Neural cell (in vitro differentiated cells): ENCODE measurements at regions not wholly inside any gene's neighbourhood (a gene's known extent, or its start where the extent isn't known, plus 50 kb on each side); places are given as distances from the start of the nearest gene placed in this dataset.

Source experiments
- H2AFZ ChIP-seq: fragments of 200-600, 300-800 bp; sonication (generic), shearing (Covaris generic); 2 replicates; pipeline ENCODE4 v1.6.0; 2014; ENCODE audit warnings: low read depth, mild to moderate bottlenecking, antibody characterized with exemption, low read length, moderate library complexity
- H3F3A ChIP-seq: fragments of 200-600 bp; shearing (Covaris generic); 2 replicates; pipeline ENCODE4 v1.6.1; 2016; ENCODE audit warnings: mild to moderate bottlenecking, moderate library complexity, mixed read lengths, antibody characterized with exemption, low read length; ENCODE audit not compliant: insufficient read depth, poor library complexity, severe bottlenecking
- H3K27ac ChIP-seq: fragments of 200-600, 300-800 bp; sonication (generic), shearing (Covaris generic); 2 replicates; pipeline ENCODE4 v1.5.1; 2014; ENCODE audit warnings: mild to moderate bottlenecking, low read length, moderate library complexity
- H3K27me3 ChIP-seq: fragments of 300-800, 200-600 bp; sonication (generic), shearing (Covaris generic); 2 replicates; pipeline ENCODE4 v1.6.0; 2014; ENCODE audit warnings: mild to moderate bottlenecking, low read depth, low read length, moderate library complexity; ENCODE audit not compliant: insufficient read depth
- H3K36me3 ChIP-seq: fragments of 300-800, 200-600 bp; sonication (generic), shearing (Covaris generic); 2 replicates; pipeline ENCODE4 v1.5.1; 2014; ENCODE audit warnings: mild to moderate bottlenecking, antibody characterized with exemption, low read length, moderate library complexity; ENCODE audit not compliant: insufficient read depth
- H3K4me2 ChIP-seq: fragments of 300-800, 200-600 bp; sonication (generic), shearing (Covaris generic); 2 replicates; pipeline ENCODE4 v1.6.0; 2014; ENCODE audit warnings: mild to moderate bottlenecking, low read length
- H3K4me3 ChIP-seq: fragments of 300-800, 200-600 bp; sonication (generic), shearing (Covaris generic); 2 replicates; pipeline ENCODE4 v1.5.1; 2014; ENCODE audit warnings: mild to moderate bottlenecking, low read length, moderate library complexity
- H3K79me2 ChIP-seq: fragments of 200-600 bp; shearing (Covaris generic); replicated peaks from 2 replicates; pipeline ENCODE4 v1.6.0; 2014; ENCODE audit warnings: mild to moderate bottlenecking, low read length, moderate library complexity; ENCODE audit not compliant: insufficient read depth
- H3K9ac ChIP-seq: fragments of 300-800, 200-600 bp; sonication (generic), shearing (Covaris generic); 2 replicates; pipeline ENCODE4 v1.6.1; 2016; ENCODE audit warnings: mild to moderate bottlenecking, low read length, mixed read lengths
- H3K9me2 ChIP-seq: fragments of 200-600 bp; shearing (Covaris generic); 2 replicates; pipeline ENCODE4 v1.6.1; 2016; ENCODE audit warnings: mild to moderate bottlenecking, low read length, mixed read lengths; ENCODE audit not compliant: insufficient read depth
- H3K9me3 ChIP-seq: fragments of 200-600, 300-800 bp; sonication (generic), shearing (Covaris generic); 2 replicates; pipeline ENCODE4 v1.6.1; 2016; ENCODE audit warnings: mild to moderate bottlenecking, mixed run types, low read length, moderate library complexity, mixed read lengths
- H4K20me1 ChIP-seq: fragments of 200-600 bp; shearing (Covaris generic); 2 replicates; pipeline ENCODE4 v1.6.1; 2016; ENCODE audit warnings: mild to moderate bottlenecking, mixed run types; ENCODE audit not compliant: insufficient read depth
- CTCF ChIP-seq: fragments of 450-650 bp; IDR thresholded peaks from 2 replicates; pipeline ENCODE4 v1.5.1; 2014; ENCODE audit warnings: antibody characterized with exemption, mild to moderate bottlenecking, moderate library complexity; ENCODE audit not compliant: poor library complexity, severe bottlenecking
- EP300 ChIP-seq: fragments of 450-650 bp; conservative IDR thresholded peaks from 2 replicates; pipeline ENCODE4 v1.6.1; 2014; ENCODE audit warnings: antibody characterized with exemption, mild to moderate bottlenecking, moderate library complexity; ENCODE audit not compliant: poor library complexity, severe bottlenecking
- EZH2 ChIP-seq: fragments of 200-600, 300-800 bp; shearing (Covaris generic), sonication (generic); IDR thresholded peaks from 2 replicates; pipeline ENCODE4 v1.6.1; 2014; ENCODE audit warnings: antibody characterized with exemption, low read length, borderline replicate concordance, mild to moderate bottlenecking; ENCODE audit not compliant: insufficient read depth, poor library complexity, severe bottlenecking
- MXI1 ChIP-seq: fragments of 450-650 bp; conservative IDR thresholded peaks from 2 replicates; pipeline ENCODE4 v1.6.1; 2014; ENCODE audit warnings: antibody characterized with exemption, mild to moderate bottlenecking; ENCODE audit not compliant: poor library complexity, severe bottlenecking
- POLR2AphosphoS5 ChIP-seq: IDR thresholded peaks from 2 replicates; pipeline ENCODE4 v1.6.1; 2012
- RAD21 ChIP-seq: fragments of 450-650 bp; conservative IDR thresholded peaks from 2 replicates; pipeline ENCODE4 v1.6.1; 2014; ENCODE audit warnings: antibody characterized with exemption, mild to moderate bottlenecking, moderate library complexity
- REST ChIP-seq: IDR thresholded peaks from 2 replicates; pipeline ENCODE4 v1.6.1; 2012; ENCODE audit warnings: borderline replicate concordance
- SMC3 ChIP-seq: fragments of 450-650 bp; conservative IDR thresholded peaks from 2 replicates; pipeline ENCODE4 v1.6.1; 2014; ENCODE audit warnings: antibody characterized with exemption, mild to moderate bottlenecking, moderate library complexity; ENCODE audit not compliant: poor library complexity
- TAF1 ChIP-seq: IDR thresholded peaks from 2 replicates; pipeline ENCODE4 v1.6.1; 2012; ENCODE audit warnings: low read depth

- no peaks in the 10 kb centered on the region for H3K9me2 ChIP-seq
- TF ChIP-seq POLR2AphosphoS5, result no peak
- peak; percentile 93 for TF ChIP-seq RAD21
- TF ChIP-seq TAF1, result no peak
- TF ChIP-seq MXI1, result no peak
- TF ChIP-seq SMC3, result peak; percentile 90
- no peak for TF ChIP-seq EZH2
- no peak for TF ChIP-seq REST
- TF ChIP-seq EP300, result no peak
- TF ChIP-seq CTCF, result peak; percentile 89
Measured at GRCh38 chr1:90114521-90115141, 119.7 kb downstream of the ZNF326 start.

GRCh38 chr1:90107990-90108389 lies 113.1 kb downstream of the ZNF326 start:
- H3K4me2 ChIP-seq, result no peak overlapping the region
- no peak overlapping the region for H3K27ac ChIP-seq
- no peaks in the 10 kb centered on the region for H4K20me1 ChIP-seq
- no peak overlapping the region for H3K4me3 ChIP-seq
- no peaks in the 10 kb centered on the region for H3F3A ChIP-seq
- H3K9me3 ChIP-seq, result no peaks in the 10 kb centered on the region
- no peaks in the 10 kb centered on the region for H3K36me3 ChIP-seq
- H3K27me3 ChIP-seq, result no peaks in the 10 kb centered on the region
- no peak overlapping the region for H3K9ac ChIP-seq
- no peaks in the 10 kb centered on the region for H3K9me2 ChIP-seq
- H3K79me2 ChIP-seq, result no peaks in the 10 kb centered on the region
- TF ChIP-seq CTCF (no peak), REST (no peak), POLR2AphosphoS5 (no peak), TAF1 (no peak), MXI1 (no peak), EP300 (no peak), EZH2 (no peak), SMC3 (no peak), RAD21 (no peak)
- H2AFZ ChIP-seq, result no peak overlapping the region

More at GRCh38 chr1:90114521-90115141, 119.7 kb downstream of the ZNF326 start:
- Histone ChIP-seq H3K27me3 (no peaks in the 10 kb centered on the region), H3K36me3 (no peaks in the 10 kb centered on the region), H3K27ac (no peak overlapping the region), H3K4me2 (no peak overlapping the region), H3F3A (no peaks in the 10 kb centered on the region), H3K9me3 (no peaks in the 10 kb centered on the region), H3K79me2 (no peaks in the 10 kb centered on the region), H3K9ac (no peak overlapping the region), H4K20me1 (no peaks in the 10 kb centered on the region), H2AFZ (no peak overlapping the region), H3K4me3 (no peak overlapping the region)
